ENCODE measurements at regions not wholly inside any gene's neighbourhood (a gene's known extent, or its start where the extent isn't known, plus 50 kb on each side); places are given as distances from the start of the nearest gene placed in this dataset.
"Not testable (repeated sequence)": the region's sequence is repeated elsewhere in the genome, so short reads cannot be mapped to it uniquely, and the experiment has no call there.

- H3K4me1 ChIP-seq (replicated peaks in 1 of 2), result no peaks in the 10 kb centered on the region
- no peak for TF ChIP-seq CTCF (IDR thresholded peaks at IDR 0.05)
- no peak for TF ChIP-seq POLR2A (IDR thresholded peaks at IDR 0.05)
- no peak overlapping the region for H3K27ac ChIP-seq
- DNase-seq, result no peak
- H3K36me3 ChIP-seq (replicated peaks in 1 of 2), result no peaks in the 10 kb centered on the region
- no peak overlapping the region for H3K4me3 ChIP-seq
- H3K27me3 ChIP-seq, result no peaks in the 10 kb centered on the region
- no peaks in the 10 kb centered on the region for H3K9me3 ChIP-seq (replicated peaks in 1 of 3)
- intact Hi-C loops (cut with DNase I), result no loop called here
Observed at GRCh38 chr3:4084271-4084670, 218.9 kb upstream of the SETMAR start.

GRCh38 chr3:4086662-4087061 lies 216.5 kb upstream of the SETMAR start:
- H3K4me1 ChIP-seq (replicated peaks in 1 of 2); H3K27me3 ChIP-seq; H3K36me3 ChIP-seq (replicated peaks in 1 of 2); H3K4me3 ChIP-seq; H3K9me3 ChIP-seq (replicated peaks in 1 of 3); intact Hi-C loops (cut with DNase I); DNase-seq; H3K27ac ChIP-seq: not testable (repeated sequence)
- WGBS, 4 donors, result 74 to 95% (median 90%) methylated on average over 3 of the region's 3 CpGs

- Histone ChIP-seq H3K4me3 (no peak overlapping the region), H3K27me3 (no peaks in the 10 kb centered on the region), H3K9me3 (replicated peaks in 1 of 3) (no peaks in the 10 kb centered on the region), H3K27ac (no peak overlapping the region), H3K36me3 (replicated peaks in 1 of 2) (no peaks in the 10 kb centered on the region), H3K4me1 (replicated peaks in 1 of 2) (no peaks in the 10 kb centered on the region)
- no peak for DNase-seq
- intact Hi-C loops (cut with DNase I), result no loop called here
- no peak for TF ChIP-seq CTCF (IDR thresholded peaks at IDR 0.05)
- no peak for TF ChIP-seq POLR2A (IDR thresholded peaks at IDR 0.05)
Observed at GRCh38 chr3:4091786-4092185, 211.4 kb upstream of the SETMAR start.

GRCh38 chr3:4097801-4098200 lies 205.4 kb upstream of the SETMAR start:
- Histone ChIP-seq H3K27ac (no peak overlapping the region), H3K4me3 (no peak overlapping the region), H3K4me1 (replicated peaks in 1 of 2) (no peaks in the 10 kb centered on the region), H3K36me3 (replicated peaks in 1 of 2) (no peaks in the 10 kb centered on the region), H3K27me3 (no peaks in the 10 kb centered on the region), H3K9me3 (replicated peaks in 1 of 3) (peaks cover 0 to 6% (median 0%) of the 10 kb centered on the region in 3 donors)
- WGBS, 4 donors, result 50 to 68% (median 55%) methylated on average over 2 of the region's 2 CpGs
- DNase-seq, result no peak
- TF ChIP-seq POLR2A (IDR thresholded peaks at IDR 0.05), result no peak
- TF ChIP-seq CTCF (IDR thresholded peaks at IDR 0.05), result no peak
- intact Hi-C loops (cut with DNase I), result no loop called here

GRCh38 chr3:4099607-4100006 lies 203.6 kb upstream of the SETMAR start:
- TF ChIP-seq POLR2A (IDR thresholded peaks at IDR 0.05), result no peak
- TF ChIP-seq CTCF (IDR thresholded peaks at IDR 0.05), result no peak
- Histone ChIP-seq H3K27ac (no peak overlapping the region), H3K9me3 (replicated peaks in 1 of 3) (peaks cover 0 to 6% (median 0%) of the 10 kb centered on the region in 3 donors), H3K36me3 (replicated peaks in 1 of 2) (no peaks in the 10 kb centered on the region), H3K4me1 (replicated peaks in 1 of 2) (no peaks in the 10 kb centered on the region), H3K27me3 (no peaks in the 10 kb centered on the region), H3K4me3 (no peak overlapping the region)
- intact Hi-C loops (cut with DNase I), result no loop called here
- no peak for DNase-seq
